NCI-H345 treated with DMSO at 0.1 percent for 48 hours (cell line): ENCODE measurements at regions not wholly inside any gene's neighbourhood (a gene's known extent, or its start where the extent isn't known, plus 50 kb on each side); places are given as distances from the start of the nearest gene placed in this dataset.
A peak's percentile ranks its signal among the peaks of the same experiment; 100 is the strongest.

Experiments
- DNase-seq: peaks from one replicate; lab custom pipeline; 2025; ENCODE audit not compliant: unreplicated experiment; lab: John Stamatoyannopoulos, UW

DNA sequence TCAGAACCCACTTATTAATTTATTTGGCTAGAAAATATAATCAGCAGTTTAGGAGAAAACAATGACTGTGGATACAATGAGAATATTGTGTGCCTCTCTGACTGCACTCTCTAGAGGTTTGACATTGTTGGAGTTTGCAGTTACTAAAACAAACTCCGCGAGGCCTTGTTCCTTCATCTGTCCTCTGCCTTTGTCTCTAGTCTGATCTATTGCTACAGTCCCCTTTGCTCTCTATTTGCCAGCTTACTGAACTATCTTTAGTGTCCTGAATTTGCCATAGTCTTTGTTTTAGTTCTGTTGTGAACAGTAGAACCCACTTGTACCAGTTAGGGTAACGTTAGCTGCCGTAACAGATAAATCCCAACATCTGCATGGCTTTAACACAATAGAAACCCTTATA, 81.4 kb upstream of the RPS6KA3 start:
- no peak for DNase-seq

DNA sequence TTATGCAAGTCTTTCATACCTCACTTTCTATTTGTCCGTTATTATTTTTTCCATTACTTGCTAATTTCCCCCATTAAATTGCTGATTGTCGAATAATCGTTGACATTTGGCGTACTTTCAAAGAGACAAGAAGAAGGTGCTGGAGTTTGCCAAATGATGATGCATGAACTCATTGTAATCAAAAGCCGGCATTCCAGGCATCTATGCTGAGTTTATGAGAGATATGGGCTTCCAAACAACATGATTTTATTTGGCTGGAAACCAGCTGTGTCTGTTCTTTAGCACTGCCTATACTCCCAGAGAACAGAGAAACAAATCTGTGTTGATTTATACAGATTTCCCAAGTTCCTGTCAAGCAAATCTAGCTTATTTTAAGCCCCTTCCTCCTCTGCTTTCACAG, 80.8 kb upstream of the RPS6KA3 start:
- DNase-seq: no peak

GRCh38 chrX:20333672-20334071, 67.0 kb upstream of the RPS6KA3 start:
- DNase-seq: no peak

GRCh38 chrX:20330545-20330944, 63.8 kb upstream of the RPS6KA3 start:
- DNase-seq: no peak

GRCh38 chrX:20329435-20329834, 62.7 kb upstream of the RPS6KA3 start:
- no peak for DNase-seq

DNA sequence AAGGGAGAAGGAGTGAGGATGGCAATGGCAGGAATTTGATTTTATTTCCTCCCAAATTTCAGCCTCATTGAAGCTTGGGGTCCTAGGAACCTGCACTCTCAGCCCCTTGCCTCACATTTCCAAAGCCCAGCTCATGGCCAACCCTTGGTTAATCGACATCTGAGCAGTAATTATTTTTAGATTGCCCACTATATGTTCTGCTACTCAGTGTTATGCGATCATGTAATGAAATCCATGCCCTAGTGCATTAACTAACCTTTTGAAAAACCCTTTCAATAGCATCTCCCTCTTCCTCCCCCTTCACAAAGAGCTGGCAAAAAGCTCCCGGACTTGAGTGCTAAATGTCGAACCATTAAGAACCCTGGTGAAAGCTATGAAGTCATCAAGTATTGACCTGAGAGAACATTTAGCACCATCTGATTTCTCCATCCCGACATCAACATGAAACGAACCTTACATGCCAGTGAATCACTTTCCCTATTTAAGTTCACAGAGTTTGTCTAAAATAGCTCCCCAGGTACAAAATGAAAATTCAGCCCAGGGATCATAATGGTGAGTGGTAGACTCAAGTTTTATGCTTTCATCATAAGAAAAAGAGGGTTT, 59.2 kb upstream of the RPS6KA3 start:
- DNase-seq: no peak

DNA sequence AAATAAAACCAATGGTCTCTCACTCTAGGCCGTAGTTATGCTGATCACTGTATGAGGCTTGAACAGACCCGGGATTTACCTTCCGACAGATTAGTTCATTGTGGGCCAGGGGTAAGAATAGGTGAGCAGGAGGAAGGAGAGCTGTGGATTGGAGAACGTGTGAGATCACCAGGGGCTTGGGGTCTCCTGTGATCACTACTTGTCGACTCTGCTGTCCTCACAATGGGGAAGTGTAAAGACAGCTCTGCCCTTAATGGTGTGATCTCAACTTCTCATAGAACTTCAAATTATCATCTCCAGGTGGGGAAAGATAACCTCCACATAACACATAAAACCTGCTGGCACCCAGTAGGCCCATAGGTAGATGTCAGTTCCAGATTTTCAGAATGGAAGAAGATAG, 56.2 kb upstream of the RPS6KA3 start:
- DNase-seq: no peak

GRCh38 chrX:20320461-20321159, 53.9 kb upstream of the RPS6KA3 start:
- DNase-seq: peak; percentile 24

GRCh38 chrX:20319054-20319453, 52.3 kb upstream of the RPS6KA3 start:
- DNase-seq: no peak

- DNase-seq: no peak
Measured at GRCh38 chrX:20317873-20318272, 51.2 kb upstream of the RPS6KA3 start.
